ENCODE measurements at regions not wholly inside any gene's neighbourhood (a gene's known extent, or its start where the extent isn't known, plus 50 kb on each side); places are given as distances from the start of the nearest gene placed in this dataset.

DNA sequence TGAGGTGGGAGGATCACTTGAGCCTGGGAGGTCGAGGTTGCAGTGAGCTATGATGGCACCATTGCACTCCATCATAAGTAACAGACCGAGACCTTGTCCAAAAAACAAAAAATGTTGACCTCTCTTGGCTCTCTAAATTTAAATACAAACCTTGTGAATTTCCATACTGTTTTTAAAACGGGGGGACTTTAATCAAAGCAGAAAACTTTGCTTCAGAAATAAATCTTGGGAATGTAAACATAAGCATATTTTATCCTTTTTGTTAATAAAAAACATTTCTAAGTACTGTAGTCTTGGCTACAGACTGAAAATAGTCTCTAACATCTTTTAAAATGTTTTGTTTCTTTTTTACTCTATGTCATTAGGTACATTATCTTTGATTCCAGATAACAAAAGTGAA, 130.7 kb upstream of the RASSF8 start:
- DNase-seq (ENCODE audit: low read depth), result no peak

DNA sequence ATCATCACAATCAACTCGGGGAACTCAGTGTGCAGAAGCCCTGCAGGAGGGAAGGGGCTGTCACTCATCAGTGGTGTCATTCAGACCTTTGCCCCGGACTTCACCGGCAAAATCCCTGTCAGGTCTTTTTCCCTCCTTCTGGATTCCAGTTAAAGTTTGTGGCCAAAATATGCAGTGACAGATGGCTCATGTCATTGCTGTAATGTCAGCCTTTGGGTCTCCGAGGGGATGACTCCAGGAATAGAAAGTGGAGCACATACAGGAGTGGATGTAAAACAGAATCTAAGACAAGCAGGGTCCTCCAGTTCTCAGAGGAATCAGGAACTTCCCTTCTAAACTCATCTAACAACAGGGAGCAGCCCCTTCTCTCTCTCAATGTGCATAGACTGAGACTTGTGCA, 130.3 kb upstream of the RASSF8 start:
- DNase-seq (ENCODE audit: low read depth), result no peak

DNA sequence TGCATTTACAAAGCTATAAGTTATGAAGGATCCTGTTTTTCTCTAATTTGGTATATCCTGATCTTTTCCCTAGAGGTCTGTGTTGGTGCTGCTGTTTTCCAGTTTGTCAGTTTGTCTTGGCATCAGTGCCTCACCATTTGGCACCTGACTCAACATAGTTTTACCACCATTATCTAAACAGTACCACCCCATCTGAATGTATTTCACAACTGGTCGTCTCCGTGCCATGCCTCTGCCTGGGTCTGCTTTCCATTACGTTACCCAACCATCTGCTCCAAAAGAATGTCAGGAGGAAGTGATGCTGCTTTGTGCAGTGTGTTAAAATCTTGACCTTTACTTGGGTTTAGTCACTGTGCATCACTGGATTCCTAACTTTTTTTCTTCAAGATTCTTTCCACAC, 129.3 kb upstream of the RASSF8 start:
- DNase-seq (ENCODE audit: low read depth), result peak; percentile 91

DNA sequence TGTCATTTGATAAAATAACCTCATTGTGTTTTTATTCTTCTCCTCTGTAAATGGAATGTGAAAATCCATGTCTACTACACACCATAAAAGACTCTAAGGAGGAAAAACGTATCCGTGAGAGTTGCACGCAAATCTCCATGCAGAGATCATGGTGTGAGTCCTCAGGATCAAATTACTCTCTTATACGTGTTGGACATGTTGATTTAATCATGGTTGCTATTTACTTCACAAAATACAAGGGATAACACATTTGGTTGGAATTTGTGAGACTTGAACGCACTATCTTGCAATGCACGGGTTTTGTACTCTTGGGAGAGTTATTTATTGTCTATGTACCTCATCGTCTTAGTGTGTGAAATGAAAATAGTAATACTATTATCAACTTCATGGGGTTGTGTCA, 128.0 kb upstream of the RASSF8 start:
- DNase-seq (ENCODE audit: low read depth), result peak; percentile 76

DNA sequence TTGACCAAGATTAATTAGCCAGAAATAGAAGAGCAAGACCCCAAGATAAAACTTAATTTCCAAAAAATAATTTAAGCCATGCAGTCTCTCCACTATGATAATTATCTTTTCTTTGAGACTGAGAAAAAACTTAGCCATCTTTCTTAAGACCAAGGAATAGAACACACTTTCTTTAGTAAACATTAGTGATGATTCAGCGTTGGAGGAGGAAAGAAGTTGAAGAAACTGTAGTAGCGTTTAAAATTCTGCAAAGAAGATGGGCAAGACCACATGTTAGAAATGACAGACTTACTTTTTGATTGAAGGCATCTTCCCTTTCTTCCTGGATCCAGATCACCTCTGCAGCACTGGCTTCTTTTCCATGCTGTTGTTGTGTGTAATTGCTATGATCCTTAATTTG, 124.8 kb upstream of the RASSF8 start:
- DNase-seq (ENCODE audit: low read depth), result no peak

DNA sequence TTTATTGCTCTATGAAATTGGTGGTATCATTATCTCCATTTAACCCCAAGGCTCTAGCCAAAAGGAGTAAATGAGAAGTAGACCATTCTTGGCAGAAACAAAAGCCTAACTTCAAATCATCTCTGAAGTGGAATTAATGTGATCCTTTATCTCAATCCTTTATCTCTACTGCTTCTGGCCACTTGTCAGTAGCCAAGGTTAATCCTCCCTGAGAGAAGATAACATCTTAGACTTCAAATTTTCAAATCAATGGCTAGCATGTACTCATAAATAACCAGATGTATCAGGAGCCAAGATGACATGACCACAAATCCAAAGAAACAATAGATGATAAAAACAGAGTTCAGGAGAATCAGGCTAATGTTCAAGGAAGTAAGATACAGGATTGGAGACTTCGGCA, 123.1 kb upstream of the RASSF8 start:
- no peak for DNase-seq (ENCODE audit: low read depth)

DNA sequence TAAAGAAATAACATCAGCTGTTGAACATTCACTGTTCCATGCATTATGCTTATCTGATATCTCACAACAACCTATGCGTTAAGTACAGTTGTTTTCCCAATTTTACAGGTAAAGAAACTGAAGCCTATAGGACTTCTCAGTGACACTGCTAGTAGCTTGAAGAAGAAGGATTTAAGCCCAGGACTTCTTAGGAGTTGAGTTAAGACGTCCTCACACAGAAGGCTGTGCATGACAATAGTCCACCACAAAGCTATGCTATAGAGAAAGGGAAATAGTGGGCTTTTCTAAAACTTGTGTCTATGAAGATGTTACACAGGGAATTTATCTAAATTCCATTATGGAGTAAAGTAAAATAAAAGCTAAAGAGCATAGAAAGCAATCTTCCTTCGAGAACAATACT, 120.5 kb upstream of the RASSF8 start:
- DNase-seq (ENCODE audit: low read depth), result no peak

DNA sequence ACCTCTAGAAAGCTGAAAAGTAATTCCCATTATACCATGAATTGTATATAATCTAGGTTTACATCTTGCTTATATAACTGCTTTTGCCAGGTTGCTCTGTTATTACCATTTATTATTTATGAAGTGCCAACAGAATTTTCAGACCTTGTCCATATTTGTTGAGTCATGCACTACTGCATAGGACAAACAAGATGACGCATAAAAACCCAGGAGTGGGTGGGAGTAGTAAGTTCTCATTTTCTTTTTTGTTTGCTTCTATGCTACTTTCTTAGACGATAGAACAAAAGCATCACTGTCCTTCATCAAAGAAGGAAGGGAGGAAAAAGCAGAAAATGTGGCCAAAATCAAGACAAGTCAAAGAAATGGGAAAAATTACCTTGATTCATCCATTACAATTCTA, 119.0 kb upstream of the RASSF8 start:
- no peak for DNase-seq (ENCODE audit: low read depth)

DNA sequence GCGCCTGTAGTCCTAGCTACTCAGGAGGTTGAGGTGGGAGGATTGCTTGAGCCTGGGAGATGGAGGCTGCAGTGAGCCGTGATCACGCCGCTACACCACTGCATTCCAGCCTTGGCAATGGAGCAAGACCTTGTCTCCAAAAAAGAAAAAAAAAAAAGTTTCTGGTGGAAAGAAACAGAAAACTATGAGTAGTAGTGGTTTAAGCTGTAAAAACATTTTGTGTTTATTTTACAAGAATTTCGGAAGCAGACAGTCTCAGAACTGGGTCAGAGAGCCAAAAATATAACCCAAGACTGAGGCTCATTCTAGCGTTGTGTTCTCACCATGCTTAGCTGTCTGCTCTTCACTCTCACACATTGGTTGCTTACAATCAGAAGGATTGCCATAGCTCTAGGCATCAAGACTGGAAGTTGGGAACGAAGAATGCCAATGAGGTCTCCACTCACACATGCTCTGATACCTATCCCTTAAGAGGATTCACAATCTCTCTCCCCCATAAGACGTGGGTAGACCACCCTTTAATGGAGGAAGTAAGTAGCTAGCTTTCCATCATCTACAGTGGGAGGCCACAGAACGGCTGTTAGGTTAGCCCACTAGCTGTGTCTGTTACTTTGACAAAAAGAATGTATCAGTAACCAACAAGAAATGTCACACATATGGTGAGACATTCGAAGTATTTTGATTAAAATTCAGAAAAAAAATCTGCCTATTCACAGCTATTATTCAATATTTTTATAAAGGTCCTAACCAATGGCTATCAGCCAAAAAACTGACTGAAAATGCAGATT, 117.6 kb upstream of the RASSF8 start:
- no peak for DNase-seq (ENCODE audit: low read depth)

DNA sequence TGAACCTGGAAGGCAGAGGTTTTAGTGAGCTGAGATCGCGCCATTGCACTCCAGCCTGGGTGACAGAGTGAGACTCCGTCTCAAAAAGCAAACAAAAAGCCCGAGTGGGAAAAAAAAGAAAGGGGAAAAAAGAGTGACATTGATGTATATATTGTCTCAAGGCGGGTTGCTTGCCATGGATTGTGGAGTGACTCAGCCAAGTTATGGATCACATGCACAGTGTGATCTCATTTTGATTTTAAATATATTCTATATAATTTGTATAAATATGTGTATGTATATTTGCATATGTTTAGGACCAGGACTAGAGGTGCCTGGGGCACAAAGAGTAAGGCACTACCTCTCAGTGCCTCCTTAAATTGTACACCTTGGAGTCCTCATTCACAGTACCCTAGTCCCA, 116.2 kb upstream of the RASSF8 start:
- DNase-seq (ENCODE audit: low read depth), result no peak

DNA sequence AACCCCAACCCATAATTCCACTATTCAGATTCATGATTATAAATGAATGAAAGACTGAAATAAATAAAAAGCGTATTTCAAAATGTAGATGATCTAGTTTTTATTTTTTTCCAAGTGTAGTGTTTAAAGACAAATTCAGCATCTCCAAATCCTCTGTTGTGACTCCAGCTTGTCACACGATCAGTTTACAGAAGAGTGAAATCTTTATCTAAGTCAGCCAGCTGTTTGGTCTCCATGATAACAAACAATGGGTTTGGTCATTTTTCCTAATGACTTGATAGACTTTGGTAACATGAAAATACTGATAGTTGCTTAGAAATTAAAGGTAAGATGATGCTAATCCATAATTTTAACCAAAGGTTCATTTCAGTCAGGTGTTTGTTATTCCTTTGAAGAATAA, 114.5 kb upstream of the RASSF8 start:
- no peak for DNase-seq (ENCODE audit: low read depth)

DNA sequence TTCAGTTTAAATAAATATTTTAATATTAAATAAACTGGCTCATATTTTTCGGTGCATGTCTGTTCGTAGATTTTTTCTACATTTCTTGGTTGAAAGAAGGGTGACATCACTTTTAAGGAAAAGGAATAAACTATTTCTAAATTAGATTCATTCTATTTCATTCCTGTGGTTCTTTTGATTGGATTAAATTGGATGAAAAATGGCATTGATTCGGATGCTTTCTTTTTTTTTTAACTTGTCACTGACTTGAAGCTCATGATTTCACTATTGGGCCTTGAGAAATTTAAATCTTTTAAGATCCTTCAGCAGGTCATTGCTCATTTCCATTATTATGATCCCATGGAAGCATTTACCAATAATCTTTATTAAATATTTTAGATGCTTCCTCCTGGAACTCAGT, 113.1 kb upstream of the RASSF8 start:
- DNase-seq (ENCODE audit: low read depth), result no peak

DNA sequence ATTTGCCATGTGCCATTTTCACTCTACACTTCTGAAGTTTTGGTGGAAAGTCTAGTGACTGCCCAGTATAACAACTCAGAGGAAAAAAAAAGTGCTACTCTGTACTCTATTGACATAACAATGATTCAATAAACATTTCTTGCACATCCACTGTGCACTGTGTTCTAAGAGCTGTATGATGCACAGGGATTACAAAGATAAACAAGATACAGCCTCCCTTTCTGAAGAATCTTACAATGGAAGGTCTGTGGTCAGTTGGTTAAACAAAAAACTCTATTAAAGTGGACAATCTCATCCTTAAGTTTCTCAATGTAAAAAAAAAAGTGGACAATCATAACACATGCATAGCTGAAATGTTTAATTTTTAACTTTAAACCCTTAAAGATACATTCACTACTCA, 105.7 kb upstream of the RASSF8 start:
- no peak for DNase-seq (ENCODE audit: low read depth)

DNA sequence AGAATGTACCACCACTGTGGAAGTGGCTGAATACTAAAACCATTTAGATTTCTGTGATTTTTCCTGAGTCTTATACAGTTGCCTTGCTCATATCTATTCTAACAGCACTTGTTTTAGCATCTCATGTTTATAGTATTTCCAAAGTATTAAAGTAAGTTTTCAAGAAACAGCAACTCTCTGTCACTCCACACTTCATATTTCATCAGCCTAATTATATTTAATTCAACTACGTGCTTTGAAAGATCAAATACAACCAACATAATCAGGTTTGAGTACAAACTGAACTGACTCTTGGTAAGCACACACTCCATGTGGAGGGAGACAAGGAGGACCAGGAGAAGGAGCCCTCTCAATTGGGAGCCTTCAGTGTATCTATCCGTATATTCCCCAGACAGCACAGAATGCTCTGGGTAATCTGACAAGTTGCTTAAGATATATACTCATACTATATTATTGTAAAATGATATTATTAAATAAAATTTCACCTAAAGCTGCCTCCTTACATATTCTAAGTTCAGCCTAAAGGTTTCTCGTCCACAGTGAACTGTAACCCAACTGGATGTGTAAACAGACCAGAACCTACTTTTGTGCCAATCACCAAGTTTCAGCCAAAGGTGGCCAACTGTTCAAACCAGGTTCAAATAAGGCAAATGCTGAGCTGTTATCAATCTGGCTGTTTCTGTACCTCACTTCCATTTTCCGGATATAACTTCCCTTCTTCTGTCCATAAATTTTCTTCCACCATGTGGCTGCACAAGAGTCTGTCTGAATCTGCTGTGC, 105.0 kb upstream of the RASSF8 start:
- DNase-seq (ENCODE audit: low read depth), result no peak

DNA sequence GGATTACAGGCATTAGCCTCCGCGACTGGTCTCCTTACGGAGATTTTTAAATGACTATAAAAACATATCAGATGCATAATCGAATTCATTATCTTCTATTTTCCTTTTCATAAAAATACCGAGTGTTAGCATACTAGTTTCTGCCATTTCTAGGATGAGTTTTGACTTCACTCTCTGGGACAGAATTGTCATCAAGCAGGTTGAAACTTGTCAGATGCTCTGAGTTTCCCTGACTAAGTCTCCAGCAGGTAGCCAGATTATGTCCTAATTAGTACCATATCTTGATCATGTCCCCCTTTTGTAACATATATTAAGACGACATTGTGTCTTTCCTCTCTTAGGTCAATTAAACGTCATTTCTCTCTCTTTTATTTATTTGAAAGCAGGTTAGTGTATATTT, 103.5 kb upstream of the RASSF8 start:
- DNase-seq (ENCODE audit: low read depth), result no peak

DNA sequence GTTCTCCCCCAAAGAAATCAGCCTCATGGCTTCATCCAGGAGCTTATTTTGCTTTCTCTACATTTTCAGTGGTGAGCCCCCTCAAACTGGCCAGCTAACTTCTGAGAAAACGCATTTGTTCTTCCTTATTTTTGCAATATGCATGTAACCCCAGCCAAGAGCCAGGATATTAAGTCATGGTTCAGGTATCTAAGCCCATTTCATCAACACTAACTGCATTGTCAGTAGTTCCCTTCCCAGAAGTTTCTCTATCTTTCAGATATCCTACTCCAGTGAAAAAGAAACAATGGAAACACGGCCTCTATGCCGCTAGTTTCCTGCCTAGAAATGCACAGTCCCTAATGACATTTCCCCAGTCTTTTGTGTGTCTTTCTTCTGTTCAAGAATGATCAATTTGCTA, 102.8 kb upstream of the RASSF8 start:
- DNase-seq (ENCODE audit: low read depth), result no peak

DNA sequence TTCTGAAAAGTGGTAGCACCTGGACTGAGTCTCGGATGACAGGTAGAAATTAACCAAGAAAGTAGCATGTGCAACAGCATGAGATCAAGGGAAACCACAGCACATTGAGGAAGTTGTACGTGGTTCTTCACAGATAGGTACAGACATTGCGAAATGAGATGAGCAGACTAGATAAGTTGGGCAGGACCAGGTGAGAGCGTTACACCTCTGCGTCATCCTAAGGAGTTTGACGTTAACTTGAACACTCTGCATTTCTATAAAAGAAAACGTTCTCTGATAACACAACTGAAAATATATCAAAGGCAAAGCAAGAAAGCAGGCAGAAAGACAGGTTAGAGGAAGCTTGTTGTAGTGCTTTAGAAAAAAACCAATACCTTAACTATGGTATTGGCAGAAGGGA, 98.5 kb upstream of the RASSF8 start:
- no peak for DNase-seq (ENCODE audit: low read depth)

DNA sequence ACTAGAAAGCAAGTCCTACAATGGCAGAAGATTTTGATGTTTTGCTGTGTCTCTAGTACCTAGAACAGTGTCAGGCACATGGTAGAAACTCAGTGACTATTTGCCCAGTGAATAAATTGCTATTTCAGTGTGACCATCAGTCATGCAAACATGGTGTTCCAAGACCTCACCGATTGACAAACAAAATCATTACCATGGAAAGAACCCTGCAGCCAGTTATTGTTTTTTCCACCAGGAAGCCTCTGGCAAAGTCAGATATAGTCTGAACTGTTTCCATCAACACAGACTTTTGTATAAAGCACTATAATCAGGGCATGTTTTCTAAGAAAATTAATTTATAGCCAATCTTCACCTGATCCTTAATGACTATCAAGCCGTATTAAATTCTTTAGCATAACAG, 97.3 kb upstream of the RASSF8 start:
- no peak for DNase-seq (ENCODE audit: low read depth)

DNA sequence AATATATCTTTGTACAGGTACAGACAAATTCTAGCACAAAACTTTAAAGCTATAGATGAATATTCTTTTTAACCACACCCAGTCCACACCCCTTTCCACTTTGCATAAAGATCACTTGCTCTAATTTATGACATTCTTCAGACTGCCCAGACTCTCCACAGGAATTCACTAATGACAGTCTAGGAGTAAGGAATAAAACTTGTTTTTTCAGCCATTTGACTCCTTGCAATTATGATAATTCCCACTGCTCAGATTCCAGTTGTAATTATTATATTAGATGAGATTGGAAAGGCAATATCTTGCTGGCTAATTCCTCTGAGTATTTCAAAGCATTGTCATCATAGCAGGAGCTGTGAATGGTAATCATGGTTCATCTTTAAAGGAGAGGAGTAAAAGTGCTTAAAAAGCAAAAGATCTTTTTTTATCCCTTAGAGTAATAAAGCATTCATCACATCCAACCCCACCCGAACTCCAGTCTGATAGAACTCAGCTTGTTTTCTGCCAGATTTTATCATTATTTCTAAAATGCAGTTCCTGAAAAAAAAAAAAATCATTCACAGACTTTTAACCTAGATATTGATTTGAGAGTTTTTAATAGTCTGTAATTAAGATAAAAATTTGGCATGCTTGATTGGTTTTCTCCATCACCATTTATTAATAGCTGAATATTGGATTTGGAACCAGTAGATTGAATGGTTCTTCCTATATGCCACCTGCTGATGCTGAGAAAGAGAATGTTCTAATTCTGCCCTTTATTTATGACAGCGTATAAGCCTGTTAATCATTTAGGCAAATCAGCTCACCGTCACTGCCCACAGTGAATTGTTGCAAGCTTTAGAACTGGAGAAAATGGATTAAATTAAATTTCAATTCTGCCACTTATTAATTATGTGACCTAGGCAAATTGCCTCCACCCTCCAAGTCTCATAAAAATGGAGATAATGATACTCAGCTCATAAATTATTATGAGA, 93.9 kb upstream of the RASSF8 start:
- DNase-seq (ENCODE audit: low read depth), result peak; percentile 25

DNA sequence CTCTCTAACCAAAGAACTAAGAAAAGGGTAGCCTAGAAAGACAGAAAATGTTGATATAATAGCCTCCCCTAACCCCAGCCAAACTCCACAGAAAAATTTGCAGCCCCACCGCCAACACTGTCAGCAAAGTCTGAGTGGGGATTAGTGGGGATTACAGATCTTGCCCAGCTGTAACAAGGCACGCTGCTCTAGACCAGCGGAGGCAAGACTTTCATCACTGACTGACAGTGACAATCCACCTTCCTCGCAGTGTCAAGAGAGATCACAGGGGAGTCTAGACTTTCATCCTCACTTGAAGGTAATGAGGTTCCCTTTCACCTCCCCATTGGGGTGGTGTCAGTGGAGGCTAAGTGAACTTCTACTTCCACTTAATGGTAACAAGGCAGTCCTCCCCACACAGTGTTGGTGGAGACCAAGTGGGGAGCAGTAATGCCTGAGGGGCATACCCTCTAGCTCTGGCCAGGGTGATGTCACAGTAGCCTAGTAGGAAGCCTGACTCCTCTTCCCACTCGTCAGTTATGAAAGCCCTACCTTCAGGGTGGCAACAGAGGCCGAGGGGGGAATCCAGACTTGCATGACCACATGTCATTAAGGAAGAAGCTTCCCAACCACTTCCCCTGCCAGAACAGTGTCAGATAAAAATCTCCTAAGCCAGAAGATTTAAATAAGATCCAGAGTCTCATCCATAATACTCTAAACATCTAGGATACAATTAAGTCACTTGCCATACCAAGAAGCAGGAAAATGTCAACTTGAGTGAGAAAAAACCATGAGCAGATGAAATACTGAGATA, 91.7 kb upstream of the RASSF8 start:
- DNase-seq (ENCODE audit: low read depth), result peak; percentile 26

DNA sequence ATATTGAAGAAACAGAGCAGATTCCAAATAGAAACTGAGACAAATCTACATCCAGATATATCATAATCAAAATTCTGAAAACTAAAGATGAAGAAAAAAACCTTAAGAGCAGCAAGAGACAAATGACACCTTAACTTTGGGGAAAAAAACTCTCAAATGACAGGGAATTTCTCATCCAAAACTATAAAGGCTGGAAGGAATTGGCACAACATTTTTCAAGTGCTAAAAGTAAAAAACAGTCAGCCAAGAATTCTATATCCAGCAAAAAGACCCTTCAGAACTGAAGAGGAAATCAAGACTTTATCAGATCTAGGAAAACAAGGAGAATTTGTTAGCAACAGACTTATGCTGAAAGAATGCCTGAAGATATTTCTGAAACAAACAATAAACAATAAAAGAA, 90.3 kb upstream of the RASSF8 start:
- DNase-seq (ENCODE audit: low read depth), result no peak

DNA sequence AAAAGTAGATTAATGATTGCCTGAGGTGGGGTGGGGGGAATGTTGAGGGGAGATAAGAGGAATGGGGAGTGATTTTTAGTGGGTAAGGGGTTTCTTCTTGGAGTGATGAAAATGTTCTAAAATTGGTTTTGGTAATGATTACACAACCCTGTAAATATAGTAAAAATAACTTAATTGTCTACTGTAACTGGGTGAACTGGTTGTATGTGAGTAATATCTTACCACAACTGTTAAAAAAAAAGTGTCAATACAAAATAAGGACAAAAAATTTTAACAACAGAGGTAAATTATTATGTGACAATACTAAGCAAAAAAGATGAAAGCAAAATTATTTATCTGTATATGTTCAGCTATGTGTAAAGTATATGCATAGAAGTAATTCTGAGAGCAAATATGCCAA, 86.3 kb upstream of the RASSF8 start:
- no peak for DNase-seq (ENCODE audit: low read depth)

All from GM04504 (cell line).